GM12873 (cell line): ENCODE measurements at regions not wholly inside any gene's neighbourhood (a gene's known extent, or its start where the extent isn't known, plus 50 kb on each side); places are given as distances from the start of the nearest gene placed in this dataset.

Source experiments
- TF ChIP-seq, protein P1 (sequence below): IDR thresholded peaks from 2 replicates; pipeline ENCODE4 v1.5.1; 2012; ENCODE audit warnings: low read depth, mild to moderate bottlenecking, moderate library complexity, low read length, control low read depth; ENCODE audit not compliant: insufficient read depth; ENCODE audit errors: missing control alignments

DNA sequence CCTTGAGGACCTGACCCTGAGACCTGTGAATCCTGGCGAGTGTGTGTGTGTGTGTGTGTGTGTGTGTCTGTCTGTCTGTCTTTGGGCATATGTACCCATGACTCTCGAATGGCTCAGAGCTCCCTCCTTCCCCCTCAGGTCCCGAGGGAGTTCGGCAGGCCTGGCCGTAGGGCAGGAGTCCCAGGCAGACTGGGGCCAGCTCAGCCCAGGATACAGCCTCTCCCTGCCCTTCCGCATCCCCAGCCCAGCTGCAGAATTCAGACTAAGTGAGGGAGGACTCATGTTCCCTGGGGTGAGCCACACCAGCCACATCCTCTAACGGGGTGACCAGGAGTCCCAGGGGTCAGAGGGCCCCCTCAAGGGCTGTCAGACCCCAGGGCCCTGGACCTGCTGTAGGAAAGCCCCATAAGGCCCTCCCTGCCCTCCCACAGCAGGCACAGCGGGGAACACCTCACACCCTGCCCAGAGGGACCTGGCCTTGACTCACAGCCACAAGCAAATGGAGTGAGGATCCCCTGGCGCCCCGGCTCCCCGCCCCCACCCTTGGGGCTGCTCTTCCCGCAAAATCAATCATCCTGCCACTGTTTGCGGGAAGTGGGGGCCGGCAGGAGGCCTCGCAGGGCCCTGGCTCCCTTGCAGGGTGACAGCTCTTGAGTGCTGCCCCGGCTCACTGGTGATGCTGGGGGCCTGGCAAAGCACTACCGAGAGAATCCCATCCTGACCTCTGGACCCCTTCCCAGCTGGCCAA lies 101.7 kb upstream of the CASZ1 start:
- TF ChIP-seq, protein P1, sequence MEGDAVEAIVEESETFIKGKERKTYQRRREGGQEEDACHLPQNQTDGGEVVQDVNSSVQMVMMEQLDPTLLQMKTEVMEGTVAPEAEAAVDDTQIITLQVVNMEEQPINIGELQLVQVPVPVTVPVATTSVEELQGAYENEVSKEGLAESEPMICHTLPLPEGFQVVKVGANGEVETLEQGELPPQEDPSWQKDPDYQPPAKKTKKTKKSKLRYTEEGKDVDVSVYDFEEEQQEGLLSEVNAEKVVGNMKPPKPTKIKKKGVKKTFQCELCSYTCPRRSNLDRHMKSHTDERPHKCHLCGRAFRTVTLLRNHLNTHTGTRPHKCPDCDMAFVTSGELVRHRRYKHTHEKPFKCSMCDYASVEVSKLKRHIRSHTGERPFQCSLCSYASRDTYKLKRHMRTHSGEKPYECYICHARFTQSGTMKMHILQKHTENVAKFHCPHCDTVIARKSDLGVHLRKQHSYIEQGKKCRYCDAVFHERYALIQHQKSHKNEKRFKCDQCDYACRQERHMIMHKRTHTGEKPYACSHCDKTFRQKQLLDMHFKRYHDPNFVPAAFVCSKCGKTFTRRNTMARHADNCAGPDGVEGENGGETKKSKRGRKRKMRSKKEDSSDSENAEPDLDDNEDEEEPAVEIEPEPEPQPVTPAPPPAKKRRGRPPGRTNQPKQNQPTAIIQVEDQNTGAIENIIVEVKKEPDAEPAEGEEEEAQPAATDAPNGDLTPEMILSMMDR = no peak

DNA sequence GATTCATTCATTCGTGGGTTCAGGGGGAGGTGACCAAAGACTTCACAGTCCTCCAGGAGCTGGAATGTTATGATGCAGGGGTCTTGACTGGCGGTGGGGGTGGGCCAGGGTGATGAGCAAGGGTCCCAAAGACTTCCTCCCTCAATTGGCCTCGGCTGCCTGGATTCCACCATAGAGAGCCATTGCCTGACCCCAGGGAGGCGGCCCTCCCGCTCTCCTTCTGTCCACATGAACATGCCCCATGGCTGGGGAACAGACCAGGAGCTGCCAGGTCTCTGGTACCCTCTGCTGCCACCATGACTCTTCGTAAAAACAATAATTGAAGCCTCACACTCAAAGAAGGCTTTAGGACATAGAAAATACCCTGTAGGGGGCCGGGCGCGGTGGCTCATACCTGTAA lies 102.5 kb upstream of the CASZ1 start:
- TF ChIP-seq, protein P1 = no peak

DNA sequence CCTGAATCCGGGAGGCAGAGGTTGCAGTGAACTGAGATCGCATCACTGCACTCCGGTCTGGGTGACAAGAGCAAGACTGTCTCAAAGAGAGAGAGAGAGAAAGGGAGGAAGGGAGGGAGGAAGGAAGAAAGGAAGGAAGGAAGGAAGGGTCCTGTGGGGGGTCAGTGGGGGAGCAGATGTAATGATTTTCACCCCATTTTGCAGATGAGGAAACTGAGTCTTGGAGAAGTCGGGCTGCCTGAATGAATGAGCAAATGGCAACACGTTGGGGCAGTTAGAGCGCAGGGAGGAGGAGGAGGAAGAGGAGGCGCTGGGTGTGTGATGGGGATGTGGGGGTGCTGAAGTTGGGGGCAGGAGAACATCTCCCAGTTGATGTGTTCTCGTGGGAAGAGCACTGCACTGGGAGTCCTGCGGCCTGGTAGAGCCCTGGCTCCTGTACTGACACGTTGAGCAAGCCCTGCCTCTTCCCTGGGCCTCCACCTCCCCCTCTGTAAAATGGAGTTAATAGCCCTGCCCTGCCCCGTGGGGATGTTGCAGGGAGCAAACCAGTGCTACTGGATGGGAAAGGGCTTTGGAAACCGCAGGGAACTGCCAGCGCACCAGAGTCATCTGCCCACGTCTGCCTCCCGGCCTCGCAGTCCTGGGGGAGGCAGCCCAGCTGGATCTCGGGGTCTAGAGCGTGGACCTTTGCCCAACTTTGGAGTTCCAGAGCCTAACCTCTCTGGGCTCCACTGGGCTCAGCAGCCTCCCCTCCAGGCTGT lies 103.2 kb upstream of the CASZ1 start:
- TF ChIP-seq, protein P1 = no peak

DNA sequence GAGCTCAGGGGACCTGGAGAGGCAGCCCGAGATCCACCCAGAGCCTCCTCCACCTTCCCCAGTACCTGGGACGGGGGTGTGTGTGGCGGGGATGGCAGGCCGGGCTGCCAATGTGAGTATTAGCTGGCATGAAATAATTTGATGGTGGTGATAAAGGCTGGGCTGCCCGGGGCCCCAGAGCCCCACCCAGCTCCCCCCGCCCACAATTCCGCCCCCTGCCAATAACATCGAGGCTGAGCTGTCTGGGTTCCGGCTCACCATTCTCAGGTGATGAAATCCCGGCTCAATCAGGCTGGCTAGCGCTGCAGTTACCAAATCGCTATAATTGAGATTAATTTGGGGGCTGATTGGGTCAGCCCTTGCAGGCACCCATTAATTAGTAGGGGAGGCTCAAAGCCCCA lies 103.8 kb upstream of the CASZ1 start:
- TF ChIP-seq, protein P1 = no peak

DNA sequence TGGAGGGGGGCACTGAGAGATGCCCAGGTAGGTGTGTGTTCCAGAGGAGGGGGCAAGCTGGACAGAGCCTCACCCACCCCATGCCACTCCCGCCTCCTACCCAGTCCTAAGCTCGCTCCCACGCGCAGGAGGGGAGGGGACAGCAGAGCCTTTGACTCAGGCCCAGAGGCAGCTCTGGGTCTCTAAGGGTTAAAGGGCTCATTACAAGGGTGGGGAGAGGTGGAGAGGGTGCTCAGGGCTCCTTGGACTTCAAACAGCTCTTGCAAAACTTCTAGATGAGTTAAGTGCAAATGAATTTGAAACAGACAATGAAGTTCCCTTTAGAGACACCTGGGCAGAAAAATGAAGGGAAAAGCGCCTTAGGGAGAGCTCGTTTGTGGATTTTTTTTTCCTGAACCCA lies 104.2 kb upstream of the CASZ1 start:
- TF ChIP-seq, protein P1 = no peak

DNA sequence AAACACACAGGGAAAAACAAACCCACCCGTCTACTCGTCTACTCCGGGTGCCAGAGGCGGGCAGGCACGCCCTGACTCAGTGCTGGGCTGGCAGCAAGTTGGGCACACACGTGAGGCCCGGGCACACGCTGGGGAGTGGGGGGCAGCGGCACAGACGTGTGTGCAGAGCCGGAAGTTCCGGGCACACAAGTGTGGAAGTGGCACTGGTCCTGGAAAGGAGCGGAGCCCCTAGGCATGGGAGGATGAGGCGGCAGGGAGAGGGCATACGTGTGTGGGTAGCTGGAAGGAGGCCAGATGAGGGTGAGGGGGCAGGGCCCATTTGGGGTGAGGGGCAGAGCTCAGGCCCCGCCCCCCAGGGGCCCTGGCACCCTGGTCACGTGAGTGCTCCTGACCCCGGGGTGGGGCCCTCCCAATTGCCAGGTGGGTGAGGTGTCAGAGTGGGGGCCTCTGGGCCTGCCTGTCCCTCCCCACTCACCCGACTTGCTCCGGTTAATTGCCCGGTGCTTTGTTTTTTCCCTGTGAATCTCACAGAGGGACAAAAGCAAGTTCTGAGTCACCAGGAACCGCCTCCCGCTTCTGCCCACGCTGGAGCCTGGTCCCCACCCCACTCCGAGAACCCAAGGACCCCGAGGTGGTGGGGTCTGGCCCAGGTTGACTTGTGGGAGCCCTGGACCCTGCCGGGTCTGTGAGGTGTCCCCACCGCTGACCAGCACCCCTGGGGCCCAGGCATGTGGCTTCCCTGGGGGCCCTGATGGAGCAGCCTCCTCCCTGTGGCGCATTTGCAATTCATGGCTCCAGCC lies 104.8 kb upstream of the CASZ1 start:
- TF ChIP-seq, protein P1 = no peak
